Adrenal gland (tissue), 5 donors: ENCODE measurements at regions not wholly inside any gene's neighbourhood (a gene's known extent, or its start where the extent isn't known, plus 50 kb on each side); places are given as distances from the start of the nearest gene placed in this dataset.

Experiments
- POLR2A ChIP-seq, 2 donors: fragments of 450-650 bp; IDR thresholded peaks; one replicate each; pipeline ENCODE4 v1.6.1; 2017; ENCODE audit warnings: antibody characterized with exemption in 2 of 2, mild to moderate bottlenecking in 2 of 2, moderate library complexity in 1 of 2
- TF ChIP-seq, protein P1 (sequence below), 6 experiments: fragments of 450-650 bp in 4 of 6; fragments of 200-600 bp in 2 of 6; sonication (generic) in 1 of 6; IDR thresholded peaks; 1 replicate in 5 of 6; 2 replicates in 1 of 6; pipeline versions ENCODE4 v1.5.1 to v1.8.0; 2016 to 2021; ENCODE audit warnings: antibody characterized with exemption in 6 of 6, mild to moderate bottlenecking in 2 of 6, moderate library complexity in 1 of 6
- donor health status: DM: no; HTN: no; CAD: no.

DNA sequence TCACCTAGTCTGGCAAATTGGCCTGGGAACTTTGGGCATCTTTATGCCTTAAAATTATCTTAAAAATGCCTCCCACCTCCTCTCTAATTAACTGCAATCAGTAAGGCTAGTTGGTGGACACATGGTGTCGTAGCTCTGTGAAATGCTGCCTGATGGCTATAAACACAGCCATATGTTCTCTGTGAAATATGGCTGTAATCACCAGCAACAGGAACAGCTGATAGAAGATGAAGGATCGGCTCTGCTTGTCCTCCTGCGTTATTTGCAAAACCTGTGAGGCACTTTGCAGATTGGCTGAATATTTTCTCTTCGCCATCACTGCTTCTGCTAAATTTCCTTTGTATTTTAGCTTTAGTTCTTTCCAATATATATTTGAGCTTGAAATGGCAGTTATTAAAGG lies 419.6 kb downstream of the RWDD3 start:
- TF ChIP-seq, protein P1, sequence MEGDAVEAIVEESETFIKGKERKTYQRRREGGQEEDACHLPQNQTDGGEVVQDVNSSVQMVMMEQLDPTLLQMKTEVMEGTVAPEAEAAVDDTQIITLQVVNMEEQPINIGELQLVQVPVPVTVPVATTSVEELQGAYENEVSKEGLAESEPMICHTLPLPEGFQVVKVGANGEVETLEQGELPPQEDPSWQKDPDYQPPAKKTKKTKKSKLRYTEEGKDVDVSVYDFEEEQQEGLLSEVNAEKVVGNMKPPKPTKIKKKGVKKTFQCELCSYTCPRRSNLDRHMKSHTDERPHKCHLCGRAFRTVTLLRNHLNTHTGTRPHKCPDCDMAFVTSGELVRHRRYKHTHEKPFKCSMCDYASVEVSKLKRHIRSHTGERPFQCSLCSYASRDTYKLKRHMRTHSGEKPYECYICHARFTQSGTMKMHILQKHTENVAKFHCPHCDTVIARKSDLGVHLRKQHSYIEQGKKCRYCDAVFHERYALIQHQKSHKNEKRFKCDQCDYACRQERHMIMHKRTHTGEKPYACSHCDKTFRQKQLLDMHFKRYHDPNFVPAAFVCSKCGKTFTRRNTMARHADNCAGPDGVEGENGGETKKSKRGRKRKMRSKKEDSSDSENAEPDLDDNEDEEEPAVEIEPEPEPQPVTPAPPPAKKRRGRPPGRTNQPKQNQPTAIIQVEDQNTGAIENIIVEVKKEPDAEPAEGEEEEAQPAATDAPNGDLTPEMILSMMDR (IDR thresholded peaks at IDR 0.05), result no peak
- TF ChIP-seq POLR2A (IDR thresholded peaks at IDR 0.05), result no peak
